Prostate gland (tissue), 2 donors: ENCODE measurements at regions not wholly inside any gene's neighbourhood (a gene's known extent, or its start where the extent isn't known, plus 50 kb on each side); places are given as distances from the start of the nearest gene placed in this dataset.

Experiments used
- DNase-seq: peaks from one replicate; pipeline ENCODE4 v3.0.0-alpha.2; 2019; ENCODE audit warnings: low spot score
- H3K27ac ChIP-seq, 2 donors: fragments of 200-600 bp; sonication (generic); 2 replicates each; pipeline ENCODE4 v1.5.1; 2017 to 2019
- H3K27me3 ChIP-seq: fragments of 200-600 bp; sonication (generic); replicated peaks from 2 replicates; pipeline ENCODE4 v1.5.1; 2019; ENCODE audit not compliant: insufficient read depth
- H3K36me3 ChIP-seq, 2 donors: fragments of 200-600 bp; sonication (generic); 1 replicate in 1 of 2; 2 replicates in 1 of 2; pipeline versions ENCODE4 v1.5.1 to v1.8.1; 2017 to 2019
- H3K4me1 ChIP-seq: fragments of 200-600 bp; sonication (generic); replicated peaks from 2 replicates; pipeline ENCODE4 v1.5.1; 2019
- H3K4me3 ChIP-seq, 2 donors: fragments of 200-600 bp; sonication (generic); 2 replicates each; pipeline ENCODE4 v1.5.1; 2017 to 2019
- H3K9me3 ChIP-seq: fragments of 200-600 bp; sonication (generic); 2 replicates; pipeline ENCODE4 v1.5.1; 2017
- POLR2A ChIP-seq: fragments of 450-650 bp; IDR thresholded peaks from one replicate; pipeline ENCODE4 v1.6.1; 2016; ENCODE audit warnings: antibody characterized with exemption, mild to moderate bottlenecking
- POLR2AphosphoS5 ChIP-seq: sonication (generic); formaldehyde crosslinking; IDR thresholded peaks from one replicate; pipeline ENCODE4 v1.6.1; 2017; ENCODE audit warnings: antibody characterized with exemption
- WGBS: methylation state at CpG from one replicate; pipeline ENCODE4 v1.1.5; 2018; 5-methylcytosine and 5-hydroxymethylcytosine counted together
- intact Hi-C: fragments of 100-400 bp; cut with DNase I; formaldehyde crosslinking; loops from one replicate; pipeline ENCODE4 v1.14.2; 2022
- TF ChIP-seq, protein P1 (sequence below), 4 experiments: fragments of 200-600 bp in 2 of 4; fragments of 450-650 bp in 2 of 4; sonication (generic) in 2 of 4; IDR thresholded peaks; 1 replicate in 3 of 4; 2 replicates in 1 of 4; pipeline ENCODE4 v1.5.1; 2016 to 2019; ENCODE audit warnings: antibody characterized with exemption in 4 of 4, mild to moderate bottlenecking in 2 of 4, moderate library complexity in 2 of 4

DNA sequence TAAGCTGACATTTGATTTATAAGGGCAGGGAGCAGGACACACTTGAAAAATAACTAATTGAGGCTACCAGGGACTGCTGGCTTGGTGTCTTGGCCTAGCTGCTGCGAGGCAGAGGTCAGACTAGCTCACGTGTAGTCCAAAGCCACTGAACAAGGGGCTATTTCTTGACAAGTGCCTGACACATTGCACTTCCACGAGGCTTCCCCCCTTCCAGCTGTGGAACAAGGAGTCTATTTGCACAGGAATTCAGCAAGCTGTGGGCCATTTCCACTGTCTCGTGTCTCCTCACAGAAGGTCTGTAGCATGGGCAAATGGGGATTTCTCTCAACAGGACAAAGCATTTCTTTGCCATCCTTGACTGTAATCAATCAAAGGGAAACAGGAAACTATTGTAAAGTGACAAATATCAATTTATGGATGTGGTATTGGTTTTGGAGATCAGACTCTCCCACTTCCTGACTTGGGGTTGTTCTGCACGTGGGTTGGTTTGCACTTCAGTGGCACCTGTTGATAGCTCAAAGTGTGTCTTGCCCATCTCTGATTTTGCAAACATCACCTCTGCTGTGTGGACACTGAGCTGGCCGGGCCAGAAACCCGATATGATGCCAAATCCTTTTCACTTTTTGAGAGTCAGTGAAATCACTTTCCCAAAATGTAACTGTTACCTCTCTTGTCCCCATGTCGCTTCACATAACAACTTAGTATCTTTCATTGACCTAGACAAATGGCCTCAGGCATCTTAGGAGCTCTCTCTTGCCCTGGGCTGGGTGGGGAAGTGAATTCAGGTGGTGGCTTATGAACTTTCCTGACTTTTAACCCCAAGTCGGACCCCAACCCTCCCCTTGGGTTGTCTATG is 107.4 kb upstream of the MAMLD1 start:
- Histone ChIP-seq H3K9me3 (no peaks in the 10 kb centered on the region), H3K4me3 (no peak overlapping the region), H3K27ac (no peak overlapping the region), H3K36me3 (no peaks in the 10 kb centered on the region), H3K4me1 (no peaks in the 10 kb centered on the region), H3K27me3 (no peaks in the 10 kb centered on the region)
- TF ChIP-seq POLR2AphosphoS5 (no peak), POLR2A (no peak)
- TF ChIP-seq, protein P1, sequence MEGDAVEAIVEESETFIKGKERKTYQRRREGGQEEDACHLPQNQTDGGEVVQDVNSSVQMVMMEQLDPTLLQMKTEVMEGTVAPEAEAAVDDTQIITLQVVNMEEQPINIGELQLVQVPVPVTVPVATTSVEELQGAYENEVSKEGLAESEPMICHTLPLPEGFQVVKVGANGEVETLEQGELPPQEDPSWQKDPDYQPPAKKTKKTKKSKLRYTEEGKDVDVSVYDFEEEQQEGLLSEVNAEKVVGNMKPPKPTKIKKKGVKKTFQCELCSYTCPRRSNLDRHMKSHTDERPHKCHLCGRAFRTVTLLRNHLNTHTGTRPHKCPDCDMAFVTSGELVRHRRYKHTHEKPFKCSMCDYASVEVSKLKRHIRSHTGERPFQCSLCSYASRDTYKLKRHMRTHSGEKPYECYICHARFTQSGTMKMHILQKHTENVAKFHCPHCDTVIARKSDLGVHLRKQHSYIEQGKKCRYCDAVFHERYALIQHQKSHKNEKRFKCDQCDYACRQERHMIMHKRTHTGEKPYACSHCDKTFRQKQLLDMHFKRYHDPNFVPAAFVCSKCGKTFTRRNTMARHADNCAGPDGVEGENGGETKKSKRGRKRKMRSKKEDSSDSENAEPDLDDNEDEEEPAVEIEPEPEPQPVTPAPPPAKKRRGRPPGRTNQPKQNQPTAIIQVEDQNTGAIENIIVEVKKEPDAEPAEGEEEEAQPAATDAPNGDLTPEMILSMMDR (IDR thresholded peaks at IDR 0.05): no peak
- no peak for DNase-seq
- WGBS: 84% methylated on average over 8 of the region's 9 CpGs
- intact Hi-C loops: no loop called here

DNA sequence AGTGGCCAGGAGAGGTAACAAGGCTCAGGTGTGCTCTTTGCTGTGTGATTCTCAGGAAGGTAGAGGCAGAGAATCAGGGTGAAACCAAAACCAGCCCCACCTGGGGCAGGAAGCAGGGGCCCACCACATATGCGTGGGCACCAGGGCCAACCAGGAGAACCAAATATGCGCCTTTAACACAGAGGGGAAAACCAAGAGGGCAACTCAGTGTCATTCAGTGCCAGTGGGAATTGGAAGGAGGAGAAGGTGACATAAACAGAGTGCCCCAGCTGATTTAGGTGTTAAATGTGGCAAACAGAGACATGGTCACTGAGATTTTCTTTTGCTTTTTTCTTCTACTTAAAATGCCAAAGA is 106.8 kb upstream of the MAMLD1 start:
- no peak for TF ChIP-seq POLR2AphosphoS5
- TF ChIP-seq, protein P1 (IDR thresholded peaks at IDR 0.05): no peak
- Histone ChIP-seq H3K9me3 (no peaks in the 10 kb centered on the region), H3K36me3 (no peaks in the 10 kb centered on the region), H3K4me1 (no peaks in the 10 kb centered on the region), H3K27me3 (no peaks in the 10 kb centered on the region), H3K4me3 (no peak overlapping the region), H3K27ac (no peak overlapping the region)
- WGBS: 92% methylated on average over 2 of the region's 2 CpGs
- DNase-seq: no peak
- intact Hi-C loops: no loop called here

DNA sequence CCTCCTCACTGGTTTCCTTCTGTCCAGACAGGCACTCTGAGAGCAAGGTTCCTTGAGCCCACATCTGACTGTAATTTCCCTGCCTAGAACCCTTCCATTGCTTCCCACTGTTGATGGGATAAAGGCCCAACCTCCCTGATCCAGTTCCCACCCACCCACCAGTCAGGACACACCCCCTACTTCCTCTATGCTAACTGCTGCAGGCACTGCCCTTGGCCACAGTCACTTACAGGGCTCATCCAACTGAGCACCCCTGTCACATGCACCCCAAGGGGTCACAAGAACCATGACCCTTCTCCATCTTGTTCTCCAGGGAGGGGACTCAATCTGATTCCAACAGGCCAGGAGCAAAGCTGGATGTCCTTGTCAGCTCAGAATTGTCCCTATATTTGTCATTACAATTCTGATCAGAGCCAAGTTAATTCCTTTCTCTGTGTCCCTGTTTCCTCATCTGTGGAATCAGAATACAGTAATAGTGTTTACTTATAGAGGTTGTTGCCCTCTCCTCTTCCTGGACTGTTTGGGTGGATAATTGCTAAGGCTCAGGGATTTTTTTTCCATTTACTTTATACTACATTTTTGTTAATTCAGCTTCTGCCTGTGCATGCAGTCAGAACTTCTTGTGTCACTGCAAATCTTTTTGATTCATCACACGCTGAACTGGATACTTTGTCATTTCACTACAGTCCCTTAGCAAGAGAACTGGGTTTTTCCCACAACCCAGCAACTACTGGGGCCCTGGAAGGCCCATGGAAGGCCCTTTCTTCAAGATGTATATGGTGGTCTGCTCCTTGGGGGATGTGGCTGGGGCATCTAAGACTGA is 105.6 kb upstream of the MAMLD1 start:
- Histone ChIP-seq H3K27me3 (no peaks in the 10 kb centered on the region), H3K4me3 (no peak overlapping the region), H3K27ac (no peak overlapping the region), H3K4me1 (no peaks in the 10 kb centered on the region), H3K36me3 (no peaks in the 10 kb centered on the region), H3K9me3 (no peaks in the 10 kb centered on the region)
- TF ChIP-seq POLR2AphosphoS5 (no peak), POLR2A (no peak)
- TF ChIP-seq, protein P1 (IDR thresholded peaks at IDR 0.05): no peak
- intact Hi-C loops: no loop called here
- 84% methylated on average over 1 of the region's 1 CpG for WGBS
- no peak for DNase-seq

DNA sequence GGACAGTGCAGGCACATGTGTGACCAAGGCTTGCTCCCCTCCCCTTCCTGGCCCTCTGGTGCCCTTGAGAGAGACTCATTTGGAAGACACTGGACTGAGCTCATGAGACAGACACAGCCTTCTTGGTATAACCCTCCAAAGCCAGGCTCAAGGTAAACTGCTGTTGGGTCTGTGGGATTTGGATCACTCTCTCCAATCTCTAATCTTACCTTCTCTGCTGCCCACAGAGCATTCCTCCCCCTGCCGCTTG is 105.0 kb upstream of the MAMLD1 start:
- intact Hi-C loops: no loop called here
- no peak for DNase-seq

More for the DNA sequence above, 105.0 kb upstream of the MAMLD1 start:
- H3K9me3 ChIP-seq: no peaks in the 10 kb centered on the region
- no peak overlapping the region for H3K4me3 ChIP-seq
- H3K36me3 ChIP-seq: no peaks in the 10 kb centered on the region
- 100% methylated on average over 1 of the region's 1 CpG for WGBS
- no peaks in the 10 kb centered on the region for H3K27me3 ChIP-seq
- no peaks in the 10 kb centered on the region for H3K4me1 ChIP-seq
- H3K27ac ChIP-seq: no peak overlapping the region
- no peak for TF ChIP-seq POLR2AphosphoS5
- no peak for TF ChIP-seq POLR2A
- TF ChIP-seq, protein P1 (IDR thresholded peaks at IDR 0.05): no peak
